C4-2B (cell line): ENCODE measurements at regions not wholly inside any gene's neighbourhood (a gene's known extent, or its start where the extent isn't known, plus 50 kb on each side); places are given as distances from the start of the nearest gene placed in this dataset.

Experiments
- H3K27ac ChIP-seq: fragments of 450-650 bp; 2 replicates; pipeline ENCODE4 v1.5.1; 2017
- ZFX ChIP-seq: fragments of 450-650 bp; IDR thresholded peaks from 2 replicates; pipeline ENCODE4 v1.6.1; 2017
- TF ChIP-seq, protein P1 (sequence below): fragments of 450-650 bp; conservative IDR thresholded peaks from 2 replicates; pipeline ENCODE4 v1.5.1; 2017; ENCODE audit warnings: mild to moderate bottlenecking

DNA sequence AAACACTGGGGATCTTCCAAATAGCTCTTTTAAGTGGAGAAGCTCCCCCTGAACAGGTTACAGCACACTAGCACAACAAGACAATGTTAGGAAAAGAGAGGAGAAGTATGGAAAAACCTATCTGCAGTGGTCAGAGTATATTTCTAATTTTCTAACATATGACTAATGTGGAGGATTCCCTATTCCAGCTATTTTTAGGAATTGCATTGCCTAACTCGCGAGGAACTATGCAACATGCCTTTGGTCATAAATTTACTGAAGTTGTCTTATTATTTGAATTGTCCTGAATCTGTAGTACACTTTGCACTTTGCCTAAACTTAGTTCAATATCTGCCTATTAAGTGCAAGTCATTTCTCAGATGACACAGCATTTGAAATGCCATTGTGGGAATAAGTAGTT, 381.4 kb downstream of the CCDC85A start:
- TF ChIP-seq, protein P1, sequence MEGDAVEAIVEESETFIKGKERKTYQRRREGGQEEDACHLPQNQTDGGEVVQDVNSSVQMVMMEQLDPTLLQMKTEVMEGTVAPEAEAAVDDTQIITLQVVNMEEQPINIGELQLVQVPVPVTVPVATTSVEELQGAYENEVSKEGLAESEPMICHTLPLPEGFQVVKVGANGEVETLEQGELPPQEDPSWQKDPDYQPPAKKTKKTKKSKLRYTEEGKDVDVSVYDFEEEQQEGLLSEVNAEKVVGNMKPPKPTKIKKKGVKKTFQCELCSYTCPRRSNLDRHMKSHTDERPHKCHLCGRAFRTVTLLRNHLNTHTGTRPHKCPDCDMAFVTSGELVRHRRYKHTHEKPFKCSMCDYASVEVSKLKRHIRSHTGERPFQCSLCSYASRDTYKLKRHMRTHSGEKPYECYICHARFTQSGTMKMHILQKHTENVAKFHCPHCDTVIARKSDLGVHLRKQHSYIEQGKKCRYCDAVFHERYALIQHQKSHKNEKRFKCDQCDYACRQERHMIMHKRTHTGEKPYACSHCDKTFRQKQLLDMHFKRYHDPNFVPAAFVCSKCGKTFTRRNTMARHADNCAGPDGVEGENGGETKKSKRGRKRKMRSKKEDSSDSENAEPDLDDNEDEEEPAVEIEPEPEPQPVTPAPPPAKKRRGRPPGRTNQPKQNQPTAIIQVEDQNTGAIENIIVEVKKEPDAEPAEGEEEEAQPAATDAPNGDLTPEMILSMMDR = no peak
- TF ChIP-seq ZFX = no peak
- no peak overlapping the region for H3K27ac ChIP-seq

- no peak overlapping the region for H3K27ac ChIP-seq
- TF ChIP-seq, protein P1 = no peak
- TF ChIP-seq ZFX = no peak
These were observed 387.3 kb downstream of the CCDC85A start for GRCh38 chr2:56571074-56571473.

- no peak overlapping the region for H3K27ac ChIP-seq
- TF ChIP-seq, protein P1 = no peak
- no peak for TF ChIP-seq ZFX
These were observed 392.2 kb downstream of the CCDC85A start for GRCh38 chr2:56576001-56576400.

DNA sequence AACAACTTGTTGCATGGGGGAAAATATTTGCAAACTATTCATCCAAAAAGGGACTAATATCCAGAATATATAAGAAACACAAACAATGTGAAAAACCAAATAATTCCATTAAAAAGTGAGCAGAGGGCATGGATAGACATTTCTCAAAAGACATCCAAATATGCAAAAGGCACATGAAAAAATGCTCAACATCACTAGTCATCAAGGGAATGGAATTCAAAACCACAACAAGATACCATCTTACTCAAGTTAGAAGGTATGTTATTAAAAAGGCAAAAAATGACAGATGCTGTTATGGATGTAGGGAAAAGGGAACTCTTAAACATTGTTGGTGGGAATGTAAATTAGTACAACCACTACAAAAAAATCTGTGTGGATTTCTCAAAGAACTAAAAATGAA, 396.5 kb downstream of the CCDC85A start:
- no peak for TF ChIP-seq ZFX
- TF ChIP-seq, protein P1 = no peak
- H3K27ac ChIP-seq = no peak overlapping the region

DNA sequence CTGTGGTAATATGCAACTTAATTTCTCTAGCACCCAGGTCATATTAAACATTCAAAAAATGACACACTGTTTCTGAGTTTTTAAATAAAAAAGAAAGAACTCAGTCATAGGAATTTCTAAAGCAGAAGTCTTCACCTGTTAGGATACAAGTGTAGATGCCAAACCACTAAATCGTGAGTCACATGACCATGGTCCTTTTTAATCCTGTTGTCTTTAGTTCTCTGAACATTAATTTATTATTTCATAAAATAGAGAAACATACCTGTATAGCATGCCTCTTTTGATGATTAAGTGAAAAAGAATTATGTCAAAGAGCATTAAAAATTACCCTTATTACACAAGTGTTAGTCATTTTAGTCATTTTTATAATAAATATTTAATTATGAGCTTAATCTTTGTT, 398.8 kb downstream of the CCDC85A start:
- H3K27ac ChIP-seq = no peak overlapping the region
- TF ChIP-seq, protein P1 = no peak
- no peak for TF ChIP-seq ZFX

GRCh38 chr2:56583796-56584315, 400.1 kb downstream of the CCDC85A start:
- H3K27ac ChIP-seq = no peak overlapping the region
- no peak for TF ChIP-seq ZFX
- TF ChIP-seq, protein P1 = no peak

DNA sequence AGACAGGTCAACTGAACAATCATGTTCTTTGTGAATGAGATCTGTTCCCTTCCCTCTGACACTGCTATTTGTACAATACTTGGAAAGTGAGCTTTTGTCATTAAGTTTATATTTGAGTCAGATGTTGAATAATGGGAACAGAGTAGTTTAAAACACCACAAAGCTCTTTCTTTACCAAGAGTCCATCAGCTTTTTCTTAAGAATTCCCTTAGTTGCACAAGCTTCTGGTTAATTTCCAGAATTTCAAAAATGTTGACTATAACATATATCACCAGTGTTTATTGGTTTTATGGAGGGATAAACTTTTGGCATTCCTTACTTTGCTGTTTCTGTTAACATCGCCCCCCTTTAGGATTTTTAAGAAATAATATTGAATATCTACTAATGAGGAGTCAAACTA, 403.7 kb downstream of the CCDC85A start:
- H3K27ac ChIP-seq = no peak overlapping the region
- no peak for TF ChIP-seq ZFX
- TF ChIP-seq, protein P1 = no peak
